Stimulated activated CD4-positive, alpha-beta T cell treated with anti-CD3 and anti-CD28 coated beads, Interleukin-15, amount 100 ng/mL, for 1 hour (primary cell): ENCODE measurements at regions not wholly inside any gene's neighbourhood (a gene's known extent, or its start where the extent isn't known, plus 50 kb on each side); places are given as distances from the start of the nearest gene placed in this dataset.
"Not testable (repeated sequence)": the region's sequence is repeated elsewhere in the genome, so short reads cannot be mapped to it uniquely, and the experiment has no call there.

Experiments used
- DNase-seq, 2 donors: peaks; one replicate each; pipeline ENCODE4 v3.0.0-alpha.2; 2020; ENCODE audit warnings: low read depth in 1 of 2, low spot score in 1 of 2

GRCh38 chr10:78096486-78096885 lies 62.8 kb downstream of the RPS24 start:
- not testable (repeated sequence) for DNase-seq

- not testable (repeated sequence) for DNase-seq
Observed at GRCh38 chr10:78102593-78102992, 68.9 kb downstream of the RPS24 start.

- no peak for DNase-seq
Observed at GRCh38 chr10:78109210-78109609, 75.5 kb downstream of the RPS24 start.

- no peak for DNase-seq
Observed at GRCh38 chr10:78115135-78115853, 81.6 kb downstream of the RPS24 start.

GRCh38 chr10:78116361-78116760 lies 82.7 kb downstream of the RPS24 start:
- no peak for DNase-seq

GRCh38 chr10:78118591-78118990 lies 84.9 kb downstream of the RPS24 start:
- DNase-seq: no peak

GRCh38 chr10:78121801-78122200 lies 88.1 kb downstream of the RPS24 start:
- no peak for DNase-seq

GRCh38 chr10:78124167-78124566 lies 90.5 kb downstream of the RPS24 start:
- DNase-seq: no peak

GRCh38 chr10:78129211-78129610 lies 95.5 kb downstream of the RPS24 start:
- no peak for DNase-seq

GRCh38 chr10:78130966-78131710 lies 97.5 kb downstream of the RPS24 start:
- DNase-seq: no peak

GRCh38 chr10:78134773-78135306 lies 101.2 kb downstream of the RPS24 start:
- no peak for DNase-seq

GRCh38 chr10:78137147-78137546 lies 103.5 kb downstream of the RPS24 start:
- no peak for DNase-seq

- no peak for DNase-seq
Observed at GRCh38 chr10:78139341-78139740, 105.7 kb downstream of the RPS24 start.

GRCh38 chr10:78140066-78140630 lies 106.5 kb downstream of the RPS24 start:
- no peak for DNase-seq

- DNase-seq: no peak
Observed at GRCh38 chr10:78143576-78143975, 109.9 kb downstream of the RPS24 start.

GRCh38 chr10:78146200-78146599 lies 112.5 kb downstream of the RPS24 start:
- no peak for DNase-seq

- DNase-seq: no peak
Observed at GRCh38 chr10:78147202-78147601, 113.5 kb downstream of the RPS24 start.

GRCh38 chr10:78148216-78148960 lies 114.7 kb downstream of the RPS24 start:
- DNase-seq: no peak

- DNase-seq: no peak
Observed at GRCh38 chr10:78148961-78149612, 115.4 kb downstream of the RPS24 start.

- no peak for DNase-seq
Observed at GRCh38 chr10:78150756-78151155, 117.1 kb downstream of the RPS24 start.

GRCh38 chr10:78155722-78156121 lies 122.1 kb downstream of the RPS24 start:
- DNase-seq: no peak
